ENCODE measurements at regions not wholly inside any gene's neighbourhood (a gene's known extent, or its start where the extent isn't known, plus 50 kb on each side); places are given as distances from the start of the nearest gene placed in this dataset.

DNA sequence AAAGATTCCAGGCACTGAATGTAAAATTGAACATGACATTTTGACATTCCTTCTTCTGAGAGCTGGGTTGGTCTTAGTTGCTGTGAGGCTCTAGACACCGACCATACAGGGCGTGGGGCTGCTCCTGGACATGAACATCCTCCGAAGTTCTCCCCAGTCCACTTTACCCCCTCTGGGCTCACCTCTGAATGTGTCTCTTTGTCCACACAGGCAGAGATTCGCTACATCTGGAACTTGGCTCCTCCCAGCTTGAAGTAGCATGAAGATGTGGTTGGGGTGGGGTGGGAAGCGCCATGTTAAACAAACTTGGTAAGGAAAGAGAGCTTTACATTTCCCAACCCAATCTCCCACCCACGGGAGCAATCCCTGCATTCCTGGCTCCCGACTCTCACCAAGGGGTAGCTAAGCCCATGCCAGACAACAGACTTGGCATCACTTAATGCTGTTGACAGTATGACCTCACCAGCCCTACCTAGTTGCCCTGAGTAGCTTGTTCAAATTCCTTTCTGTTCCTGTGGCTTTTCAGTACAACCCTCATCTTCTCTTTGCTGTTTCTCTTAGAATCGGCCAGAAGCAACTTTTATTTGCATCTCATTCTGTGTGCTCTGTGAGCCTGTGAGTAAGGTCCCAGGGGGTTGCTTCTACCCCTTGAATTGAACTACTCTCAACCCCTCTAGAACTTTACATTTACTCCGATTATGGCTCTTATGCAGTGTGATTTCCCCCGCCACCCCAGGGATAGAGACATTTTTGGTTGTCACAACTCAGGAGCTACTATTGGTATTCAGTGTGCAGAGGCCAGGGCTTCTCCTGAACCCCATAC lies 211.4 kb downstream of the SEC23IP start:
- no peak overlapping the region for H3K27ac ChIP-seq (replicated peaks)
- DNase-seq (ENCODE audit: low read depth in 1 of 2, low spot score in 1 of 2), result no peak
- TF ChIP-seq GABPA (IDR thresholded peaks at IDR 0.05; ENCODE audit: low read depth), result no peak
- TF ChIP-seq SPI1 (IDR thresholded peaks at IDR 0.05; ENCODE audit: borderline replicate concordance, low read depth), result no peak
- TF ChIP-seq POLR2AphosphoS5 (IDR thresholded peaks at IDR 0.05; ENCODE audit: low read depth), result no peak
- TF ChIP-seq, protein P1, sequence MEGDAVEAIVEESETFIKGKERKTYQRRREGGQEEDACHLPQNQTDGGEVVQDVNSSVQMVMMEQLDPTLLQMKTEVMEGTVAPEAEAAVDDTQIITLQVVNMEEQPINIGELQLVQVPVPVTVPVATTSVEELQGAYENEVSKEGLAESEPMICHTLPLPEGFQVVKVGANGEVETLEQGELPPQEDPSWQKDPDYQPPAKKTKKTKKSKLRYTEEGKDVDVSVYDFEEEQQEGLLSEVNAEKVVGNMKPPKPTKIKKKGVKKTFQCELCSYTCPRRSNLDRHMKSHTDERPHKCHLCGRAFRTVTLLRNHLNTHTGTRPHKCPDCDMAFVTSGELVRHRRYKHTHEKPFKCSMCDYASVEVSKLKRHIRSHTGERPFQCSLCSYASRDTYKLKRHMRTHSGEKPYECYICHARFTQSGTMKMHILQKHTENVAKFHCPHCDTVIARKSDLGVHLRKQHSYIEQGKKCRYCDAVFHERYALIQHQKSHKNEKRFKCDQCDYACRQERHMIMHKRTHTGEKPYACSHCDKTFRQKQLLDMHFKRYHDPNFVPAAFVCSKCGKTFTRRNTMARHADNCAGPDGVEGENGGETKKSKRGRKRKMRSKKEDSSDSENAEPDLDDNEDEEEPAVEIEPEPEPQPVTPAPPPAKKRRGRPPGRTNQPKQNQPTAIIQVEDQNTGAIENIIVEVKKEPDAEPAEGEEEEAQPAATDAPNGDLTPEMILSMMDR (IDR thresholded peaks at IDR 0.05; ENCODE audit: insufficient read depth, low read length), result no peak
- TF ChIP-seq, protein P2, sequence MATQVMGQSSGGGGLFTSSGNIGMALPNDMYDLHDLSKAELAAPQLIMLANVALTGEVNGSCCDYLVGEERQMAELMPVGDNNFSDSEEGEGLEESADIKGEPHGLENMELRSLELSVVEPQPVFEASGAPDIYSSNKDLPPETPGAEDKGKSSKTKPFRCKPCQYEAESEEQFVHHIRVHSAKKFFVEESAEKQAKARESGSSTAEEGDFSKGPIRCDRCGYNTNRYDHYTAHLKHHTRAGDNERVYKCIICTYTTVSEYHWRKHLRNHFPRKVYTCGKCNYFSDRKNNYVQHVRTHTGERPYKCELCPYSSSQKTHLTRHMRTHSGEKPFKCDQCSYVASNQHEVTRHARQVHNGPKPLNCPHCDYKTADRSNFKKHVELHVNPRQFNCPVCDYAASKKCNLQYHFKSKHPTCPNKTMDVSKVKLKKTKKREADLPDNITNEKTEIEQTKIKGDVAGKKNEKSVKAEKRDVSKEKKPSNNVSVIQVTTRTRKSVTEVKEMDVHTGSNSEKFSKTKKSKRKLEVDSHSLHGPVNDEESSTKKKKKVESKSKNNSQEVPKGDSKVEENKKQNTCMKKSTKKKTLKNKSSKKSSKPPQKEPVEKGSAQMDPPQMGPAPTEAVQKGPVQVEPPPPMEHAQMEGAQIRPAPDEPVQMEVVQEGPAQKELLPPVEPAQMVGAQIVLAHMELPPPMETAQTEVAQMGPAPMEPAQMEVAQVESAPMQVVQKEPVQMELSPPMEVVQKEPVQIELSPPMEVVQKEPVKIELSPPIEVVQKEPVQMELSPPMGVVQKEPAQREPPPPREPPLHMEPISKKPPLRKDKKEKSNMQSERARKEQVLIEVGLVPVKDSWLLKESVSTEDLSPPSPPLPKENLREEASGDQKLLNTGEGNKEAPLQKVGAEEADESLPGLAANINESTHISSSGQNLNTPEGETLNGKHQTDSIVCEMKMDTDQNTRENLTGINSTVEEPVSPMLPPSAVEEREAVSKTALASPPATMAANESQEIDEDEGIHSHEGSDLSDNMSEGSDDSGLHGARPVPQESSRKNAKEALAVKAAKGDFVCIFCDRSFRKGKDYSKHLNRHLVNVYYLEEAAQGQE (IDR thresholded peaks at IDR 0.05; ENCODE audit: insufficient replicate concordance, low read depth), result no peak
- peaks cover 5% of the 10 kb centered on the region for H3K27me3 ChIP-seq (ENCODE audit: insufficient read depth, poor library complexity, severe bottlenecking)
- no peak overlapping the region for H3K4me3 ChIP-seq (replicated peaks; ENCODE audit: insufficient read depth, low read length)

DNA sequence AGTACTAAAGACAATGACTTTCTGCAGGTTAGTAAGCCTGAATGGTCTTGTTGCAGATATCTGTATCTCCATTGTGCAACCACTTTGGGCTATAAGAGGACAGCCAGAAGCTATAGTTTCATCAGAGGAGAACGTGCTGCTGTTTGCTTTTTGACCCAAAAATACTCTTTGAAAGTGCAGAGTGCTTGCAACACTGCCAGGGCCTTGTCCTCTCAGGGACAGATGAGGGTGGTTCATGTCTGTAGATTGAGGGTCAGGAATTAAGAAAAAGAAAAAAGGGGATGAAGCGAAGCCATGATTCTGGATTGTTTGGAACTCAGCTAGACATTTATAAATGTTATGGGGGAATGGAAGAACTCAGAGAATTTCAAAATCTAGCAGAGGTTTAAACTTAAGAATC lies 212.5 kb downstream of the SEC23IP start:
- no peak overlapping the region for H3K27ac ChIP-seq (replicated peaks)
- no peak overlapping the region for H3K4me3 ChIP-seq (replicated peaks; ENCODE audit: insufficient read depth, low read length)
- DNase-seq (ENCODE audit: low read depth in 1 of 2, low spot score in 1 of 2), result no peak
- peaks cover 5% of the 10 kb centered on the region for H3K27me3 ChIP-seq (ENCODE audit: insufficient read depth, poor library complexity, severe bottlenecking)
- TF ChIP-seq, protein P1 (IDR thresholded peaks at IDR 0.05; ENCODE audit: insufficient read depth, low read length), result no peak
- TF ChIP-seq, protein P2 (IDR thresholded peaks at IDR 0.05; ENCODE audit: insufficient replicate concordance, low read depth), result no peak
- no peak for TF ChIP-seq GABPA (IDR thresholded peaks at IDR 0.05; ENCODE audit: low read depth)
- no peak for TF ChIP-seq SPI1 (IDR thresholded peaks at IDR 0.05; ENCODE audit: borderline replicate concordance, low read depth)
- no peak for TF ChIP-seq POLR2AphosphoS5 (IDR thresholded peaks at IDR 0.05; ENCODE audit: low read depth)

DNA sequence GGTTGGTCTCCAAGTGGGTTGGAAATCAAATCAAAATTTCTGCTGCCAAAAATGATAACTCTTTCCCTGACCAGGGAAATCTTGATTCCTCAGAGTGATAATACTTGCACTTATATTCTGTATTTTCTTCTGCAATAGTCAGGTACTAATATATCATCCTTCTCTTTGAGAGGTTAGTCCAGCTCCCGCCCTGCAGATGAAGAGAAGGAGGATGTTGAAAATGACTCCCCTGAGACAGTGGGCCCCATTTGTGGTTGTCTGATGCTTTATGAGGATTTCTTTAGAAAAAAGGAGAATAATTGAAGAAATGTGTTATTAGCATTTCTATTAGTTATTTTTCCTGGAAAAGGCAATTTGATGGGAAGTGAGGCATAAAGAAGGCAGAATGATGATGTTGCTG lies 213.0 kb downstream of the SEC23IP start:
- H3K27me3 ChIP-seq (ENCODE audit: insufficient read depth, poor library complexity, severe bottlenecking), result peaks cover 5% of the 10 kb centered on the region
- no peak for DNase-seq (ENCODE audit: low read depth in 1 of 2, low spot score in 1 of 2)
- H3K4me3 ChIP-seq (replicated peaks; ENCODE audit: insufficient read depth, low read length), result no peak overlapping the region
- TF ChIP-seq SPI1 (IDR thresholded peaks at IDR 0.05; ENCODE audit: borderline replicate concordance, low read depth), result no peak
- TF ChIP-seq, protein P2 (IDR thresholded peaks at IDR 0.05; ENCODE audit: insufficient replicate concordance, low read depth), result no peak
- TF ChIP-seq POLR2AphosphoS5 (IDR thresholded peaks at IDR 0.05; ENCODE audit: low read depth), result no peak
- TF ChIP-seq GABPA (IDR thresholded peaks at IDR 0.05; ENCODE audit: low read depth), result no peak
- TF ChIP-seq, protein P1 (IDR thresholded peaks at IDR 0.05; ENCODE audit: insufficient read depth, low read length), result no peak
- no peak overlapping the region for H3K27ac ChIP-seq (replicated peaks)

Measured in HL-60 (cell line).